Epithelial cell of esophagus (primary cell): ENCODE measurements at regions not wholly inside any gene's neighbourhood (a gene's known extent, or its start where the extent isn't known, plus 50 kb on each side); places are given as distances from the start of the nearest gene placed in this dataset.

Experiments used
- DNase-seq: peaks from one replicate; pipeline ENCODE4 v3.0.0; 2010; ENCODE audit warnings: low read depth
- H3K4me3 ChIP-seq: 2 replicates; pipeline ENCODE4 v1.5.1; 2011; ENCODE audit warnings: mild to moderate bottlenecking, low read length, control low read depth
- CTCF ChIP-seq: IDR thresholded peaks from 2 replicates; pipeline ENCODE4 v1.5.1; 2011; ENCODE audit warnings: low read depth, mild to moderate bottlenecking, low read length, control low read depth, inconsistent platforms; ENCODE audit not compliant: insufficient read depth; ENCODE audit errors: missing control alignments

- no peak overlapping the region for H3K4me3 ChIP-seq
- DNase-seq: no peak
- no peak for TF ChIP-seq CTCF
Observed at GRCh38 chr17:73887739-73888138, 243.5 kb upstream of the SDK2 start.

GRCh38 chr17:73888862-73889261, 244.6 kb upstream of the SDK2 start:
- no peak overlapping the region for H3K4me3 ChIP-seq
- no peak for DNase-seq
- TF ChIP-seq CTCF: no peak

GRCh38 chr17:73889439-73889838, 245.2 kb upstream of the SDK2 start:
- no peak overlapping the region for H3K4me3 ChIP-seq
- DNase-seq: no peak
- no peak for TF ChIP-seq CTCF

GRCh38 chr17:73890831-73891405, 246.7 kb upstream of the SDK2 start:
- DNase-seq: no peak
- no peak overlapping the region for H3K4me3 ChIP-seq
- TF ChIP-seq CTCF: no peak

GRCh38 chr17:73895157-73895556, 250.9 kb upstream of the SDK2 start:
- no peak for TF ChIP-seq CTCF
- no peak overlapping the region for H3K4me3 ChIP-seq
- no peak for DNase-seq

- no peak overlapping the region for H3K4me3 ChIP-seq
- DNase-seq: no peak
- no peak for TF ChIP-seq CTCF
Observed at GRCh38 chr17:73896966-73897365, 252.7 kb upstream of the SDK2 start.

GRCh38 chr17:73899839-73900238, 255.6 kb upstream of the SDK2 start:
- TF ChIP-seq CTCF: no peak
- H3K4me3 ChIP-seq: no peak overlapping the region
- no peak for DNase-seq
